ENCODE measurements at regions not wholly inside any gene's neighbourhood (a gene's known extent, or its start where the extent isn't known, plus 50 kb on each side); places are given as distances from the start of the nearest gene placed in this dataset.

DNA sequence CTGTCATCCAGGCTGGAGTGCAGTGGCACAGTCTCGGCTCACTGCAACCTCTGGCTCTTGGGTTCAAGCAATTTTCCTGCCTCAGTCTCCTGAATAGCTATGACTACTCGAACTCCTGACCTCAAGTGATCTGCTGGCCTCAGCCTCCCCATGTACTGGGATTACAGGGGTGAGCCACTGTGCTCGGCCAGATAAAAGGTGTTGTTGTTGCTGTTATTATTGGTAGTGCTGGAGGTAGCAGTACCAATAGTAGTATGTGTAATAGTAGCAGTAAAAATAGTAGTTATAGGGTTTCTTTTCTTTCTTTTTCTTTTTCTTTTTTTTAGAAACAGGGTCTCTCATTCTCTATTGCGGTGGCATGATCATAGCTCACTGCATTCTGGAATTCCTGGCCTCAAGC lies 592.1 kb downstream of the ARAP2 start:
- DNase-seq (ENCODE audit: low read depth in 2 of 2): no peak

DNA sequence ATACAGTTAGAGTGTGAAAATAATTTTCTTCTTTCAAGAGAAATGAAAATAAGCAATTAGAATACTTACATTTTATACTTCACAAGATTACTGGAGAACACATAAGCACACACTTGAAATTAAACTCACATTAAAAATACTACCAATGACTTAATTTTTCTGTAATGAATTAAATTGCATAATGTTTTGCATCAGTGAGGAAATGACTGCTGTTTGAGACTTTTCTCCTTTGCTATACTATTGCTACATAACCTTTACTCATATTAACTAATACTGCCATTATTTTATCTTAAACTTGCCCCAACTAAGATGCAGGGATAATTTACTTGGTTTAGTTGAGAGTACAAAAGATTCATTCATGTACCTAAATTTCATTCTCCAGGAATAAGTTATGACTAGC lies 590.9 kb downstream of the ARAP2 start:
- no peak for DNase-seq (ENCODE audit: low read depth in 2 of 2)

DNA sequence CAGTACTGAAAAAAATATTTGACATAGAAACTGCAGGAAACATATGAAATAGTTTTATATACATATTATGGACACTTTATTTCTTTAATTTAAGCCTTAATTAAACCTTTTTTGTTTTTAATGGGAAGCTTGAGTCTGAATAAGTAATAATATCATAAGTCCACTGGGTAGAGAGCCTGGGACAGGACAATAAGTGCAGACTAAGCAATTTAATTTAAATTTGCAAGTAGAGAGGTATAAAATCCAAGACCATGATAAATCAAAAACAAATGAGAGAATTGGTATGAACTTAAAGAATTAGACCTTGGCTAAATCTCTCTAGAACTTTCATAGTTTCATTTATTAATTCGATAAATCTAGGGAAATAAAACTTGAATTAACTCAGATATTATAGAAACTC lies 571.2 kb downstream of the ARAP2 start:
- DNase-seq (ENCODE audit: low read depth in 2 of 2): no peak

DNA sequence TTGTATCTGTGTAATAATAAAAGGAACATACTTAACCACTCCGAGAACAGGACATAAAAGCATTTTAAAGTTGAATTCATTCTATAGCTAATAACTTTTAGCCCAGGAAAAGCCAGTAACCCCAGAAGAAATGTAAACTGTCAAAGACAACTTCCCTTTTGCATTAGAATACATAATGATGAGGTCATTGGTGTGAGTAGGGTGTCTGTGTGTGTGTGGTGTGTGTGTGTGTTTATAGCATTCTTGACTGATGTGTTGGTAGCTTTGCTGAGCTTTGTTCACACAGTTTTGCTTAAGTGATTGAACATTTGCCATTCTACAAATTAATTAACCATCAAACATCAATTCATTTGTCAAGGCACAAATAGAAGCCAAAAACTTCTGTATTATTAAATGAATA lies 559.6 kb downstream of the ARAP2 start:
- no peak for DNase-seq (ENCODE audit: low read depth in 2 of 2)

DNA sequence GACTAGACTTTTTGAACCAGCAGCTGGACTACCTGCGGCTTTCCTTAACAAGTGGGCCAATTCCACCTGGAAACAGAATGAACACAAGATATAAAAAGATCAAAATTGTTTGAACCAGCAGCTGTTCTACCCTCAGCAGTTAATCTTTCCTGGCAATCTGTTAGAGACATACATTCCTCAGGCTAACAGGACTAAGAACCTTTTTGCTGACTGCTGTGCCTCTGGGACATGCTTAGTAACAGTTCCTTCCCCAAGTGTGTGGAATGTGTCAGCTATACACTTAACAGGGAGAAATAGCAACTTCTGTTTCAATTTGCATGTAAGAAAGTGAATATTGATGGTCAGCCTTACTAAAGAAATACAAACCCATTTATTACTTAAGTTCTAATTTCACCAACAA lies 554.4 kb downstream of the ARAP2 start:
- no peak for DNase-seq (ENCODE audit: low read depth in 2 of 2)

DNA sequence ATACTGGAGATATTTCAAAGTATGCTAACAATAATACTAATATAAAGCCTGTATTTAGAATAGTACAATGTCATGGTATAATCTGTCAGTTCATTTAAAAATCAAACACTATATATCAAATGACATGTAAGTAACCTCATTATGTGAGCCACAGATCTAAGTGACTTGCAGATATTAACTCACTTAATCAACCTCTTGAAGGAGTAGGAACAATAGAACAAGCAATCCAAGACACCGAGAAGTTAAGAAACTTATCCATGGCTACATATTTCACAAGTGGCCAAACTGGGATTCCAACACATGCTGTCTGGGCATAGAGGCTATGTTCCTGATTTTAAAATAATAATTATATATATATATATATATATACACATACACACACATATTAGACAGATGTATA lies 554.0 kb downstream of the ARAP2 start:
- DNase-seq (ENCODE audit: low read depth in 2 of 2): no peak

DNA sequence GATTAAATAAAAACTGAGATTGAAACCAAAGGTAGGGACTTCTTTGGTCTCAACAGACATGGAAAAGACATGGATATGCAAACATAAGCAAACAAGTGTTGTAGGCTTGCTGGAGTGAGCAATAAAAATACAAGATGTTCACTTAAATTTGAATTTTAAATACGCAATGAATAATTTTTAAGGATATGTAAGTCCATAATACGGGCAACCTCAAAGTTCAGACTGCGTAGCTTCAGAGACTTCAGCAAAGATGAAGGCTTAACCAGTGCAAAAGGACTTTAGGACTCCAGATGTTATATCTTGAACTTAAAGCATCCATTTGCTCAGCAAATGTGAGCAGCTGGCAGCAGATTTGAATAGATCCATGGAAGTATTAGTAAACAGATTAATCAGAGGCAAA lies 549.3 kb downstream of the ARAP2 start:
- DNase-seq (ENCODE audit: low read depth in 2 of 2): no peak

DNA sequence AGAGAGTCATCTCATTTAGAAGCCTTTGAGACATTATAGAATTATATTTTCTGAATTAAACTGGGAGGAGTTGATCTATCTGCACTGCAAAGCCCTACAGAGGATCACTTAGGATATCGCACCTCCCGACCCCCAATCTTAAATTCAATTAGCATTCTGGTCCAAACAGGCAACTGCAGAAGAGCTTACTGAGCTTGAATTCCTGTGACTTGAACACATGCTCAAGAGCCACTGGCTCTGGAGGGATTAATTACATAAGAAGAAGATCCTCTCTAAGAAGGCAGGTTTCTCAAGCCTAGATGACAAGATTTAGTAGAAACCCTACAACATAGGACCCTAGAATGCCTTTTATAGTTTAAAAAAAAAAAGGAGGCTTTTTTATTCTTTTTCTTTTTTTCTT lies 548.9 kb downstream of the ARAP2 start:
- DNase-seq (ENCODE audit: low read depth in 2 of 2): no peak

DNA sequence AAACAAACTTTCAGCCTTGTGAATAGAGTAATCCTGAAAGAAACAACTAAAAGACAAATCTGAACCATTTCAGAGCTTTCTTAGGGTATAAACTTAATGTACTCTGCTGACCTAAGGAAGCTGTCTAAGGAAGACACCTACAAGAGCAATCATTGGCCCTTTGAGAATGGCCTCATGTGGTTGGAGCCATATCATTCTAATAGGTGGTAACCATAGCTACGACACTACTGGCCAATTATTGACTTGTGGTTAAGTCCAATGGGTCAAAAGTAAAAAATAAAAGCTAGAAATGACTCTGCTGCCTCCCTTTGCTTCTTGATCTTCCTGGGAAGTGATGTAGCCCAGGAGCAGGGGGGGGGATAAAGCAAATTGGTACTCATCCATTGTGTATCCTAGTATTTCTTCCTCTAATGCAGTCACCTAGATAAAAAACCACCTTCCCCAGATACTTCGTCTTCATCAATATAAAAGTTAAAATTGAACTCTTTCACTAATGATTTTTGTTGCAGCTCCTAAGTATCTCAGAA lies 547.0 kb downstream of the ARAP2 start:
- DNase-seq (ENCODE audit: low read depth in 2 of 2): no peak

DNA sequence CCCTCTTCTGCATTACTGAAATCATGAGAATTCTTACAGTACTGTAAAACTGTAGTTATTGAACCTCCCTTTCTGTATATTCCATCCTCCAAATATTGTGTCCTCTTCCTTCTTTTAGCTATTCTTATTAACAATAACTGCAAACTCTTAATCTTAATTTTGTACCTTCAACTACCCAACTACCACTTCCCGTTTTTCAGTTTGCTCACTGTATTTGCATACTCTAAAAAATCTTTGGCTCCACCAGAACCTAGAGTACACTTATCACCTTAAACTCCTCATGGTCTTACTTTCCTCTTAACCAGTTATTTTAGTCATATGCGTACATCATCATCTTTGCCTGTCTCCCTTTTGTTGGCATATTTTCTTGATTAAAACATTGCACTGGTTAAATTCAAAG lies 543.7 kb downstream of the ARAP2 start:
- DNase-seq (ENCODE audit: low read depth in 2 of 2): no peak

DNA sequence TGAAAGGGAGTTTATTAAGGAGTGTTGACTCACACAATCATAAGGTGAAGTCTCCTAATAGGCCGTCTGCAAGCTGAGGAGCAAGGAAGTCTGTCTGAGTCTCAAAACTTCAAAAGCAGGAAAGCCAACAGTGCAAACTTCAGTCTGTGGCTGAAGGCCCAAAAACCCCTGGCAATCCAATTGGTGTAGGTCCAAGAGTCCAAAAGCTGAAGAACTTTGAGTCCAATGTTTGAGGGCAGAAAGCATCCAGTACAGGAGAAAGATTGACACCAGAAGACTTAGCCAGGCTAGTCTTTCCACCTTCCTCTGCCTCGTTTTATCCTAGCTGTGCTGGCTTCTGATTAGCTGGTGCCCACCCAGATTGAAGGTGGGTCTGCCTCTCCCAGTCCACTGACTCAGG lies 535.2 kb downstream of the ARAP2 start:
- DNase-seq (ENCODE audit: low read depth in 2 of 2): no peak

DNA sequence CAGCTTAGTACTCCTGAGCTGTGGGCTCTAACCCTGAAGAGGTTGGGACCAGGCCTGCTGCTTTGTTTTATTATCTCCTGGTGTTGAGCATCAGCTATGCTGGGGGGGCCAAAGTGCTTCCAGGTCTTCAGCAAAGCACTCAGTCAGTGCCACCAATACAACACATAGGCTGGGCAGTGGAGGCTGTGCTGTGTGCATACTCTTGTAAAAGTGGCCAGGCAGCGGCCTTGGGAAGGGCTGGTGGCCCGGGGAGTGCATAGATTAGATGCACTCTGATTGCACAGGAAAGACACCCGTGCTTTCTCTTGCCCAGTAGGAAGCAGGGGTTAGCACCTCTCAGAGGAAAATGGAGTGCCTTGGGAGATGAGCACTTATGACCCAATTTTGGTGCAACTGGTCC lies 534.0 kb downstream of the ARAP2 start:
- DNase-seq (ENCODE audit: low read depth in 2 of 2): no peak

DNA sequence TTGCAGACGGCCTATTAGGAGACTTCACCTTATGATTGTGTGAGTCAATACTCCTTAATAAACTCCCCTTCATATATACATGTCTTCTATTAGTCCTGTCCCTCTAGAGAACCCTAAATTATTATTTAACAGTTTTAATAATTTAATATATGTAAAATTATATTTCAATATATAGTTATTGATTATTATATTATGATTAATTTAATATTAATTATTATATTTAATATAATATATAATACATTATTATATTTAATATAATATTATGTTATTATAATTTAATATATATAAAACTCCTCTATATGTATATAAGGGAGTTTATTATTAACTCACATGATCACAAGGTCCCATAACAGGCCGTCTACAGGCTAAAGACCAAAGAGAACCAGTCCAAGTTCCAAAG lies 533.2 kb downstream of the ARAP2 start:
- DNase-seq (ENCODE audit: low read depth in 2 of 2): no peak

DNA sequence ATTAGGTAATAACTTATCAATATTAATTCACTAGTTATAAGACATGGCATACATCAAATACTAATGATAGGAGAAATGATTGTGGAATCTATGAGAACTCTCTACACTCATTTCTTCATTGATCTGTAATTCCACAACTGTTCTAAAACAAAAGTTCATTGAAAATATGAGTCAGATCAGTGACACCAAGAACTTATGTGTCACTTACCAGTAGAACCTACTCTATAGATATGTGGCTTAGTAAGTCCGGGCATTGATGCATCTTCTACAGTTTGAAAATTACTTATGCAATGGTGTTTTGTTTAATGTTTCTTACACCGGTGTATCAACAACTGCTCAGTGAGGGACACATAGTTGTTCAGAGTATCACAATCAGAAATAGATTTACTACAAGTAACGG lies 520.3 kb downstream of the ARAP2 start:
- no peak for DNase-seq (ENCODE audit: low read depth in 2 of 2)

DNA sequence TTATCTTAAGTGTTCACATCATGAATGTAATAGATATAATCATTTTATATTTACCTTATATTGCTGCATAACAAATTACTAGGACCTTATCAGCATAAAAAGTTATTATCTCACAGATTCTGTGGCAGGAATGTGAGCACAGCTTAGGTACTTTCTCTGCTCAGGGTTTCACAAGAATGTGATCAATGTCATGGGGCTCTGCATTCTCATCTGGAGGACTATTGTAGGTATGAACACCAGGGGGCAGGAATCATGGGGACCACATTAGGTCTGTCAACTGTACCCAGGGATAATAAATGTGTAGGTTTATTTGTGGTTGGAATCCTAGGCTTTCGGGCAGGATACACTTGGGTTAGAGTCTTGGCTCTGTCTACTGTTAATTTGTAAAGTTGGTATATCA lies 519.2 kb downstream of the ARAP2 start:
- DNase-seq (ENCODE audit: low read depth in 2 of 2): no peak

DNA sequence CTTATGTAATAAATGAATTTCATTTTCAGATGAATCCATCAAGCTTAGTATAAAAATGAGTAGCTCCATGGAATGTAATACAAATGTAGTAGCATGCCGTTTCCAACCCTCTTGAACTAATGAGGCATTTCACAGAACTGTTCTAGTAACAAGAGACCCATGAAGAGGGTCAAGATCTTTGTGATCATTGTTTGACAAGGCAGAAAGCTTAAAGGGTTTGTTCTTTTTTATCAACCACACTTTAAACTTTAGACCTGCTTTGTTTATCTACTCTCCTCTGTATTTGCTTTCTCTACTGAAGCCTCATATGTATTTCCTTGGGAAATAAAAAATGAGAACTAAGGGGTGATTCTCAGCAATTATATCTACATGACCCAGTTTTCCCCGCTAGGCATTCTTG lies 513.9 kb downstream of the ARAP2 start:
- DNase-seq (ENCODE audit: low read depth in 2 of 2): no peak

DNA sequence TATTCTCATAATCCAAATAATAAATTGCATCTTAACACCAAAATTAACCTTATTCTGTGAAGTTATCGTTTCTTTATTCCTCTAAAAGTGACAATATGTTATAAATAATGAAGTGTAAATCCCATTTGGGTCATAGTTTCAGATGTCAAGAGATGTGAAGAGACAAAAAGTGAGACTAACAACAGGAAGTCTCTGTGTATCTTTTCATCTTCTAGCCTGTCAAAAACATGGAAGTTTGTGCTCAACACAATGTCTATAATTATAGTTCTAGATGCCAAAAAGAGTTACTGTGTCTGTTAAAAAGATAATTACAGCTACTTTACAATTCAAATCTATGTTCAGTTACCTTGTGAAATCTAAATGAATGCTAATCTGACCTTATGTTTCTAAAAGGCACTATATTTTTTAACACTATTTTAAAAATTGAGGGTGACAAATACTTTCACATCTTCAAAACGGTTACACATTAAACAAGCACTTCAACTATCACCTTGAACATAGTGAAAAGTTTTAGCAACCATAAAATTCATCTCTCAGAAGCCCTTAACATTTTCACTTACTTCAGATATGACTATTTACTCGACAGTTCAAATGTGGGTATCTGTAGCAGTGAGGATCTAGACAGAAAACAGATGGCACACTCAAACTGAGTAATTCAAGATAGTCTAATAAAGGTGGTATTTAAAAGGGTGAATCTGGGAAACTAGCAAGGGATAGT lies 509.8 kb downstream of the ARAP2 start:
- no peak for DNase-seq (ENCODE audit: low read depth in 2 of 2)

DNA sequence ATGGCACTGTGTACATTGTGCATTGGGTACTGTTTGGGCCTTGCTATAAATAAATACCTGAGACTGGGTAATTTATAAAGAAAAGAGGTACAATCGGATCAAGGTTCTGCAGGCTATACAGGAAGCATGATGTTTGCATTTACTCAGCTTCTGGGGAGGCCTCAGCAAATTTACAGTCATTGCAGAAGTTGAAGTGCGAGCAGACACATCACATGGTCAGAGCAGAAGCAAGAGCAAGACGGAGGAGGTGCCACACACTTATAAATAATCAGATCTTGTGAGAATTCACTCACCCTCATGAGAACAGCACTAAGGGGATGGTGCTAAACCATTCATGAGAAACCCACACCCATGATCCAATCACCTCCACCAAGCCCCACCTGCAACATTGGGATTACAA lies 505.0 kb downstream of the ARAP2 start:
- no peak for DNase-seq (ENCODE audit: low read depth in 2 of 2)

DNA sequence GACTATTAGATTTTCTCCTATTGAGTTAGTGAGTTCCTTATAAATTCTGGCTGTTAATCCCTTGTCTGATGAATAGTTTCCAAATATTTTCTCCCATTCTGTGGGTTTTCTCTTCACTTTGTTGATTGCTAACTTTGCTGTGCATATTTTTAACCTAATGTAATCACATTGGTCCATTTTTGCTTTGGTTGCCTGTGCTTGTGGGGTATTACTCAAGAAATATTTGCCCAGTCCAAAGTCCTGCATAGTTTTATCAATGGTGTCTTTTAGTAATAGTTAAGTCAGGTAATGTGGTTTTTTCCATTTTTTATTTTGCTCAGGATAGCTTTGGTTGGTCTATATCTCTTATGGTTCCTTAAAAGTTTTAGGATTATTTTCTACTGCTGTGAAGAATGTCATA lies 490.3 kb downstream of the ARAP2 start:
- no peak for DNase-seq (ENCODE audit: low read depth in 2 of 2)

DNA sequence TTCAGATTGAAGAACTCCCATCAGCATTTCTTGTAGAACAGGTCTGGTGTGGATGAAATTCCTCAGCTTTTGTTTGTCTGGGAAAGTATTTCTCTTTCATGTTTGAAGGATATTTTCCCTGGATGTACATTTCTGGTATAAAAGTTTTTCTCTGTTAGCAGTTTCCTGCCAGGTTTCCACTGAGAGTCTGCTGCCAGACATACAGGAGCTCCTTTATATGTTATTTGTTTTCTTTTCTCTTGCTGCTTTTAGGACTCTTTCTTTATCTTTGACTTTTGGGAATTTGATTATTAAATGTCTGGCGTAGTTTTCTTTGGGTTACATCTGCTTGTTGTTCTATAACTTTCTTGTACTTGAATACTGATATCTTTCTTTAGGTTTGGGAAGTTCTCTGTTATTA lies 486.5 kb downstream of the ARAP2 start:
- no peak for DNase-seq (ENCODE audit: low read depth in 2 of 2)

DNA sequence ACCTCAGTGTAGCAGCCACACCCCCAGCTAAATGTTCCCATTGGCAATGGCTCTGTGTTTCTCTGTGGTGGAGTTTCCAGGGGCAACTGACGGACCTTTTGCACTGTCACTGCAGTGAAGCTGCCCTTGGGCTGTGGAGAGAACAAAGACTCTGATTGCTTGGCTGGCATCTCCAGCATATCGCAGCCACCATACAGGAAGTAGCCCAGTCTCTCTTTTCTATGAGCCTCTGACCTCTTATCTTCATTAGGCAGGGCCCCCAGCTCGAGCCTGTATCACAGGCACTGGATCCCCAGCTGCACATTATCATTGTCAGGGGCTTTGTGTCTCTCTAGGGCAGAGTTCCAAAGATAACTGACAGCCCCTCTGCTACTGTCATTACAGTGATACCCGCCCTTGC lies 483.5 kb downstream of the ARAP2 start:
- no peak for DNase-seq (ENCODE audit: low read depth in 2 of 2)

DNA sequence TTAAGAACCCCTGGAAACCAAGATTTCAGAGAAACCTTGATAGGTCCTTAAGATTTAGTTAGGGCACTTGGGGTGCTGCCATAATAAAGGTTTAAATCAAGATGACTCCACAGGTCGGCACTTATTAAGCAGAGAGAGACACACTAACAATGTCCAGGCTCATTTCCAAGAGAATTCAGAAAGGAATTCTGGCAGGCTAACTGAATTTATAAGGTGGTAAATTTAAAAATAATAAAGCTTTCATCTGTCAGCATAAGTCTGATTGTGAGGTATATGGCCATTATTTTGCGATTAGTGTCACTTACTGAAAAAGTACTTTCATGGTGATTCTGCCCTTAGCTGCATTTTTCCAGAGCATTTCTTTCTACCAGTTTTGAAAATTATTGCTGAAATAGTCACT lies 472.7 kb downstream of the ARAP2 start:
- no peak for DNase-seq (ENCODE audit: low read depth in 2 of 2)

DNA sequence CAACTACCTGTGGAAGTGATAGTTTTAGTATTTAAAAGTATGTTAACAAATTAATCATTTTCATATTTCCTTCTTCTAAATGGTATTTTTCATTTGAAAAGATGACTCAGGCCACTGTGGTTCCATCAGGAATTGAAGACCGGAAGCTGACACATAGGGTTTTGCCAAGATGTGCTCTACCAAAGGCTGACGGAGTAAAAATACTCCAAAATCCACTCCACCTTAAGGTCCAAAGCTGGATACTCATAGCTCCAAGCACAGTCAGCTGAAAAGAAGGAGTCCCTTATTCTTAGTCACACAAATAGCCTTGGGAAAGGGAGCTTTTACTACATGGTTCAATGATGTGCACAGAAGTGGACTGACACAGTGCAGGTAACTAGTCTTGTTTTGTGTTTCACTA lies 472.0 kb downstream of the ARAP2 start:
- DNase-seq (ENCODE audit: low read depth in 2 of 2): no peak

DNA sequence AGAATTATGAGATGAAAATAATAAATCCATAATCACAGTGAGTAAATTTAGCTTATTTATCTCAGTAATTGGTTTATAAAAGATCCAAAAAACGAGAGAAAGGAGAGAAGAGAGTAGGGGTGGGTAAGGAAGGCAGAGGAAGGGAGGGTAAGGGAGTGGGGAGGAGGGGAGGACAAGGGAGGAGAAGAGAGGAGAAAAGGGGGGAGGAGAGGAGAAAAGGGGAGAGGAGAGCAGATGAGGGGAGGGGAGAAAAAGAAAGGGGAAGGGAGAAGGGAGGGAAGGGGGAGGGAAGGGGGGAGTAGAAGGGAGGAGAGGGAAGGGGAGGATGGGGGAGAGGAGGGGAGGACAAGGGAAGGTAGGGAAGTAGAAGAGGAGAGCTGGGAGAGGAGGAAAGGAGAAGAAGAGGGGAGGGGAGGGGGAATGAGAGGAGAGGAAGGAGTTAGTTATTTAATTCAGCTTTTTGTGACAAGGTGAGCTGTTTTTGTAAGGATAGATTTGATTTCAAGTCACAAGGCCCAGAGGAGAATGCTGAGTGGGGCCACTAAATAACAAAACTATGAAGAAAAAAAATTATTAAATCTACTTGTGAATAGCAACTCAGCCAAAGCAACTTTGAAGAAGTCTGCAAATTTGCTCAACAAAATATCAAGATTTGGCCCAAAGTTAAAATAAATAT lies 454.3 kb downstream of the ARAP2 start:
- no peak for DNase-seq (ENCODE audit: low read depth in 2 of 2)

All from stimulated activated CD4-positive, alpha-beta T cell treated with anti-CD3 and anti-CD28 coated beads, Interleukin-1b, Interleukin-23, amount 100 ng/mL, for 4 hours (primary cell).